DMS153 treated with DMSO at 0.1 percent for 48 hours (cell line): ENCODE measurements at regions not wholly inside any gene's neighbourhood (a gene's known extent, or its start where the extent isn't known, plus 50 kb on each side); places are given as distances from the start of the nearest gene placed in this dataset.

ENCODE experiments used
- DNase-seq: peaks from one replicate; lab custom pipeline; 2025; ENCODE audit not compliant: unreplicated experiment; lab: John Stamatoyannopoulos, UW

GRCh38 chr5:54719384-54720283, 202.1 kb downstream of the SNX18 start:
- no peak for DNase-seq

- DNase-seq = no peak
Measured at GRCh38 chr5:54718656-54719055, 201.1 kb downstream of the SNX18 start.

- DNase-seq = no peak
Measured at GRCh38 chr5:54717870-54718269, 200.3 kb downstream of the SNX18 start.

GRCh38 chr5:54717459-54717858, 199.9 kb downstream of the SNX18 start:
- DNase-seq = no peak

GRCh38 chr5:54713923-54714581, 196.5 kb downstream of the SNX18 start:
- no peak for DNase-seq

- no peak for DNase-seq
Measured at GRCh38 chr5:54709096-54709495, 191.5 kb downstream of the SNX18 start.

GRCh38 chr5:54707841-54708240, 190.3 kb downstream of the SNX18 start:
- no peak for DNase-seq

- DNase-seq = no peak
Measured at GRCh38 chr5:54705994-54706653, 188.6 kb downstream of the SNX18 start.

- DNase-seq = no peak
Measured at GRCh38 chr5:54704825-54705224, 187.3 kb downstream of the SNX18 start.

GRCh38 chr5:54704333-54704732, 186.8 kb downstream of the SNX18 start:
- no peak for DNase-seq

- DNase-seq = no peak
Measured at GRCh38 chr5:54703565-54704255, 186.2 kb downstream of the SNX18 start.

- DNase-seq = no peak
Measured at GRCh38 chr5:54703133-54703532, 185.6 kb downstream of the SNX18 start.

GRCh38 chr5:54702470-54702869, 184.9 kb downstream of the SNX18 start:
- DNase-seq = no peak

- DNase-seq = no peak
Measured at GRCh38 chr5:54700986-54701578, 183.5 kb downstream of the SNX18 start.

GRCh38 chr5:54696931-54697330, 179.4 kb downstream of the SNX18 start:
- DNase-seq = no peak

GRCh38 chr5:54696346-54696745, 178.8 kb downstream of the SNX18 start:
- DNase-seq = no peak

- DNase-seq = no peak
Measured at GRCh38 chr5:54695198-54695966, 177.8 kb downstream of the SNX18 start.

- no peak for DNase-seq
Measured at GRCh38 chr5:54693936-54694657, 176.5 kb downstream of the SNX18 start.

- DNase-seq = no peak
Measured at GRCh38 chr5:54692631-54693030, 175.1 kb downstream of the SNX18 start.
